HL-60 (cell line): ENCODE measurements at regions not wholly inside any gene's neighbourhood (a gene's known extent, or its start where the extent isn't known, plus 50 kb on each side); places are given as distances from the start of the nearest gene placed in this dataset.

ENCODE experiments used
- DNase-seq, 2 experiments: peaks; one replicate each; pipeline ENCODE4 v3.0.0-alpha.2; 2010 to 2020; ENCODE audit warnings: low read depth in 1 of 2, low spot score in 1 of 2
- H3K27ac ChIP-seq: fragments of 250-450 bp; sonication (Bioruptor Pico); replicated peaks from 2 replicates; pipeline ENCODE4 v1.5.1; 2020; ENCODE audit warnings: mild to moderate bottlenecking, moderate library complexity
- H3K27me3 ChIP-seq: fragments of 250-450 bp; sonication (Bioruptor Pico); 2 replicates; pipeline ENCODE4 v1.5.1; 2021; ENCODE audit warnings: mild to moderate bottlenecking, moderate library complexity; ENCODE audit not compliant: insufficient read depth, poor library complexity, severe bottlenecking
- H3K4me3 ChIP-seq: replicated peaks from 2 replicates; pipeline ENCODE4 v1.5.1; 2011; ENCODE audit warnings: mild to moderate bottlenecking, control low read depth, low read length; ENCODE audit not compliant: insufficient read depth
- CTCF ChIP-seq: IDR thresholded peaks from one replicate; pipeline ENCODE4 v1.5.1; 2011; ENCODE audit warnings: low read length, control low read depth, inconsistent platforms; ENCODE audit not compliant: insufficient read depth
- GABPA ChIP-seq: IDR thresholded peaks from 2 replicates; pipeline ENCODE4 v1.6.1; 2012; ENCODE audit warnings: low read depth
- POLR2AphosphoS5 ChIP-seq: IDR thresholded peaks from 2 replicates; pipeline ENCODE4 v1.6.1; 2012; ENCODE audit warnings: low read depth
- REST ChIP-seq: IDR thresholded peaks from 2 replicates; pipeline ENCODE4 v1.6.1; 2012; ENCODE audit warnings: low read depth; ENCODE audit not compliant: insufficient replicate concordance
- SPI1 ChIP-seq: IDR thresholded peaks from 2 replicates; pipeline ENCODE4 v1.6.1; 2012; ENCODE audit warnings: low read depth, mild to moderate bottlenecking, borderline replicate concordance

GRCh38 chr10:89852872-89853271, 151.5 kb downstream of the KIF20B start:
- no peaks in the 10 kb centered on the region for H3K27me3 ChIP-seq
- TF ChIP-seq SPI1 = no peak
- no peak for TF ChIP-seq CTCF
- TF ChIP-seq REST = no peak
- TF ChIP-seq GABPA = no peak
- TF ChIP-seq POLR2AphosphoS5 = no peak
- no peak overlapping the region for H3K27ac ChIP-seq
- no peak for DNase-seq
- H3K4me3 ChIP-seq = no peak overlapping the region

- no peak for DNase-seq
- Histone ChIP-seq H3K27me3 (peaks cover 2% of the 10 kb centered on the region), H3K4me3 (no peak overlapping the region), H3K27ac (no peak overlapping the region)
- no peak for TF ChIP-seq POLR2AphosphoS5
- TF ChIP-seq GABPA = no peak
Measured at GRCh38 chr10:89853781-89854191, 152.4 kb downstream of the KIF20B start.

- Histone ChIP-seq H3K4me3 (no peak overlapping the region), H3K27ac (no peak overlapping the region), H3K27me3 (peaks cover 2% of the 10 kb centered on the region)
- no peak for DNase-seq
- no peak for TF ChIP-seq GABPA
- no peak for TF ChIP-seq CTCF
- TF ChIP-seq REST = no peak
- no peak for TF ChIP-seq POLR2AphosphoS5
- no peak for TF ChIP-seq SPI1
Measured at GRCh38 chr10:89857431-89858042, 156.1 kb downstream of the KIF20B start.

- TF ChIP-seq CTCF (no peak), REST (no peak), GABPA (no peak), SPI1 (no peak), POLR2AphosphoS5 (no peak)
- H3K27me3 ChIP-seq = peaks cover 2% of the 10 kb centered on the region
- no peak overlapping the region for H3K27ac ChIP-seq
- H3K4me3 ChIP-seq = no peak overlapping the region
- DNase-seq = peak in 1 of 2 experiments; percentile 32
Measured at GRCh38 chr10:89861199-89861573, 159.8 kb downstream of the KIF20B start.
